H1 (cell line): ENCODE measurements at regions not wholly inside any gene's neighbourhood (a gene's known extent, or its start where the extent isn't known, plus 50 kb on each side); places are given as distances from the start of the nearest gene placed in this dataset.
A peak's percentile ranks its signal among the peaks of the same experiment; 100 is the strongest.

Source experiments
- CTCF ChIA-PET: fragments of 300-600 bp; sonication (Branson Sonifier 250); formaldehyde crosslinking; loops from one replicate; lab custom pipeline; 2021; ENCODE audit not compliant: partially characterized antibody; lab: Charles Lee
- POLR2A ChIA-PET: fragments of 300-600 bp; sonication (Branson Sonifier 250); formaldehyde crosslinking; loops from one replicate; lab custom pipeline; 2021; ENCODE audit warnings: inconsistent platforms; ENCODE audit not compliant: partially characterized antibody; lab: Charles Lee
- DNase-seq, 2 experiments: peaks; one replicate each; pipeline versions ENCODE4 v3.0.0 to v3.0.0-alpha.2; 2010 to 2022; ENCODE audit warnings: low spot score in 2 of 2, low read depth in 1 of 2, mixed read lengths in 1 of 2
- FAIRE-seq: peaks from 2 replicates; lab custom pipeline; 2011; peaks lifted over from hg19 to GRCh38; lab: Jason Lieb, UNC
- H2AFZ ChIP-seq: 2 replicates; pipeline ENCODE4 v1.8.1; 2012; ENCODE audit warnings: low read length, inconsistent platforms
- H2AK5ac ChIP-seq: 2 replicates; pipeline ENCODE4 v1.6.1; 2013; ENCODE audit warnings: low read depth, low read length
- H2BK120ac ChIP-seq: replicated peaks from 2 replicates; pipeline ENCODE3; 2013; ENCODE audit warnings: low read depth, low read length, inconsistent platforms
- H2BK12ac ChIP-seq: 2 replicates; pipeline ENCODE4 v1.6.1; 2013; ENCODE audit warnings: low read depth, low read length
- H2BK15ac ChIP-seq: 2 replicates; pipeline ENCODE4 v1.6.1; 2013; ENCODE audit warnings: low read length
- H2BK20ac ChIP-seq: 2 replicates; pipeline ENCODE4 v1.6.1; 2013; ENCODE audit warnings: low read length
- H2BK5ac ChIP-seq: 2 replicates; pipeline ENCODE4 v1.6.1; 2013; ENCODE audit warnings: low read depth, low read length
- H3K14ac ChIP-seq: 2 replicates; pipeline ENCODE4 v1.6.1; 2013; ENCODE audit warnings: inconsistent platforms; ENCODE audit not compliant: insufficient read length
- H3K18ac ChIP-seq: 2 replicates; pipeline ENCODE4 v1.6.1; 2013; ENCODE audit warnings: low read length; ENCODE audit errors: extremely low read depth
- H3K23ac ChIP-seq: 2 replicates; pipeline ENCODE4 v1.6.1; 2013; ENCODE audit warnings: inconsistent platforms; ENCODE audit not compliant: insufficient read length
- H3K23me2 ChIP-seq: 2 replicates; pipeline ENCODE4 v1.6.1; 2013; ENCODE audit warnings: low read depth, low read length
- H3K27ac ChIP-seq: 2 replicates; pipeline ENCODE4 v1.6.1; 2011; ENCODE audit warnings: low read depth, low read length, inconsistent platforms
- H3K27me3 ChIP-seq, 4 experiments: replicated peaks in 1 of 4; 1 replicate in 1 of 4; 2 replicates in 3 of 4; pipeline versions ENCODE4 v1.6.1 to v1.8.1; 2011 to 2013; ENCODE audit warnings: low read length in 3 of 4, mild to moderate bottlenecking in 3 of 4, inconsistent platforms in 2 of 4, mixed read lengths in 2 of 4, moderate library complexity in 1 of 4; ENCODE audit not compliant: control insufficient read depth in 3 of 4, insufficient read depth in 3 of 4; ENCODE audit errors: extremely low read depth in 1 of 4
- H3K36me3 ChIP-seq, 4 experiments: 2 replicates each; pipeline versions ENCODE4 v1.6.1 to v1.8.1; 2011 to 2013; ENCODE audit warnings: mild to moderate bottlenecking in 4 of 4, low read length in 3 of 4, moderate library complexity in 2 of 4, control low read depth in 1 of 4, inconsistent platforms in 1 of 4; ENCODE audit not compliant: insufficient read depth in 4 of 4, control insufficient read depth in 2 of 4
- H3K4ac ChIP-seq: replicated peaks from 2 replicates; pipeline ENCODE3; 2013; ENCODE audit warnings: low read length, low read depth, mixed read lengths, inconsistent platforms; ENCODE audit not compliant: insufficient read length
- H3K4me1 ChIP-seq, 4 experiments: replicated peaks in 1 of 4; 1 replicate in 1 of 4; 2 replicates in 3 of 4; pipeline versions ENCODE4 v1.6.1 to v1.8.1; 2011 to 2013; ENCODE audit warnings: low read length in 3 of 4, inconsistent platforms in 2 of 4, mixed read lengths in 1 of 4; ENCODE audit not compliant: insufficient read depth in 4 of 4, control insufficient read depth in 3 of 4
- H3K4me2 ChIP-seq, 2 experiments: 2 replicates each; pipeline versions ENCODE4 v1.6.1 to v1.8.1; 2011 to 2013; ENCODE audit warnings: low read depth in 2 of 2, low read length in 2 of 2, control low read depth in 1 of 2, inconsistent platforms in 1 of 2, mild to moderate bottlenecking in 1 of 2; ENCODE audit not compliant: insufficient read depth in 1 of 2
- H3K4me3 ChIP-seq, 4 experiments: fragments of 200-600, 300-600 bp in 1 of 4; sonication (generic), shearing (Covaris generic), sonication (Bioruptor Twin) in 1 of 4; 2 replicates each; pipeline versions ENCODE4 v1.5.1 to v1.8.1; 2011 to 2016; ENCODE audit warnings: low read length in 4 of 4, low read depth in 3 of 4, control low read depth in 2 of 4, inconsistent platforms in 2 of 4, mild to moderate bottlenecking in 2 of 4, mixed read lengths in 1 of 4, moderate library complexity in 1 of 4; ENCODE audit not compliant: insufficient read depth in 2 of 4; ENCODE audit errors: extremely low read depth in 1 of 4
- H3K56ac ChIP-seq: replicated peaks from 2 replicates; pipeline ENCODE3; 2013; ENCODE audit warnings: low read depth, mild to moderate bottlenecking, mixed read lengths, low read length, inconsistent platforms; ENCODE audit not compliant: insufficient read length
- H3K79me1 ChIP-seq: 2 replicates; pipeline ENCODE4 v1.6.1; 2013; ENCODE audit warnings: low read depth, low read length, control low read depth
- H3K79me2 ChIP-seq, 2 experiments: 2 replicates each; pipeline versions ENCODE4 v1.6.1 to v1.8.1; 2012 to 2013; ENCODE audit warnings: low read length in 2 of 2, mild to moderate bottlenecking in 2 of 2, inconsistent platforms in 1 of 2; ENCODE audit not compliant: insufficient read depth in 2 of 2, control insufficient read depth in 1 of 2
- H3K9ac ChIP-seq, 4 experiments: replicated peaks in 1 of 4; 1 replicate in 1 of 4; 2 replicates in 3 of 4; pipeline versions ENCODE4 v1.6.1 to v1.8.1; 2011 to 2013; ENCODE audit warnings: low read depth in 3 of 4, low read length in 3 of 4, control low read depth in 2 of 4, mild to moderate bottlenecking in 2 of 4, moderate library complexity in 2 of 4, inconsistent platforms in 1 of 4; ENCODE audit errors: extremely low read depth in 1 of 4
- H3K9me3 ChIP-seq, 2 experiments: 2 replicates each; pipeline versions ENCODE4 v1.6.1 to v1.8.1; 2012 to 2013; ENCODE audit warnings: mild to moderate bottlenecking in 2 of 2, moderate library complexity in 2 of 2, control low read depth in 1 of 2, inconsistent platforms in 1 of 2, low read depth in 1 of 2, low read length in 1 of 2, mixed read lengths in 1 of 2; ENCODE audit not compliant: insufficient read depth in 2 of 2
- H4K20me1 ChIP-seq, 2 experiments: replicated peaks in 1 of 2; 2 replicates each; pipeline versions ENCODE3 to v1.8.1; 2011 to 2013; ENCODE audit warnings: inconsistent platforms in 2 of 2, low read length in 2 of 2, mild to moderate bottlenecking in 1 of 2; ENCODE audit not compliant: insufficient read depth in 2 of 2, control insufficient read depth in 1 of 2
- H4K5ac ChIP-seq: 2 replicates; pipeline ENCODE4 v1.6.1; 2013; ENCODE audit warnings: low read length, low read depth, mixed read lengths, inconsistent platforms; ENCODE audit not compliant: insufficient read length
- H4K8ac ChIP-seq: 2 replicates; pipeline ENCODE4 v1.8.0; 2013; ENCODE audit warnings: mild to moderate bottlenecking, moderate library complexity, low read length, inconsistent platforms; ENCODE audit not compliant: insufficient read depth; ENCODE audit errors: extremely low read depth
- H4K91ac ChIP-seq: replicated peaks from 2 replicates; pipeline ENCODE3; 2013; ENCODE audit warnings: low read length, mixed read lengths, inconsistent platforms; ENCODE audit not compliant: insufficient read length
- BRCA1 ChIP-seq: IDR thresholded peaks from 2 replicates; pipeline ENCODE4 v1.6.1; 2012; ENCODE audit warnings: low read depth, low read length, improper control_type of control experiment
- CBX5 ChIP-seq: fragments of 300-800, 300-1000 bp; sonication (generic); IDR thresholded peaks from 2 replicates; pipeline ENCODE4 v1.7.1; 2016; ENCODE audit warnings: antibody characterized with exemption, low read length, low read depth
- EP300 ChIP-seq, 2 experiments: IDR thresholded peaks; 1 replicate in 1 of 2; 2 replicates in 1 of 2; pipeline ENCODE4 v1.6.1; 2011 to 2012; ENCODE audit warnings: low read depth in 2 of 2, low read length in 2 of 2, mild to moderate bottlenecking in 2 of 2, borderline replicate concordance in 1 of 2, inconsistent platforms in 1 of 2, moderate library complexity in 1 of 2
- HDAC6 ChIP-seq: IDR thresholded peaks from one replicate; pipeline ENCODE4 v1.7.1; 2012; ENCODE audit warnings: low read depth, mild to moderate bottlenecking, inconsistent platforms, low read length, moderate library complexity
- JUN ChIP-seq: IDR thresholded peaks from 2 replicates; pipeline ENCODE4 v1.6.1; 2011; ENCODE audit warnings: low read depth, mild to moderate bottlenecking, improper control_type of control experiment, low read length
- KDM5A ChIP-seq: fragments of 200-600 bp; IDR thresholded peaks from 2 replicates; pipeline ENCODE4 v1.7.1; 2012; ENCODE audit warnings: mild to moderate bottlenecking, low read length, inconsistent platforms, mixed read lengths
- MAFK ChIP-seq: IDR thresholded peaks from 2 replicates; pipeline ENCODE4 v1.6.1; 2012; ENCODE audit warnings: low read depth, mild to moderate bottlenecking, improper control_type of control experiment, low read length
- POLR2A ChIP-seq, 2 experiments: IDR thresholded peaks; 1 replicate in 1 of 2; 2 replicates in 1 of 2; pipeline ENCODE4 v1.6.1; 2011; ENCODE audit warnings: low read depth in 2 of 2, low read length in 2 of 2, mild to moderate bottlenecking in 2 of 2; ENCODE audit errors: control extremely low read depth in 1 of 2
- RAD21 ChIP-seq, 2 experiments: IDR thresholded peaks in 1 of 2; conservative IDR thresholded peaks in 1 of 2; 2 replicates each; pipeline ENCODE4 v1.6.1; 2011; ENCODE audit warnings: low read depth in 2 of 2, low read length in 2 of 2, improper control_type of control experiment in 1 of 2, inconsistent platforms in 1 of 2, mild to moderate bottlenecking in 1 of 2, moderate library complexity in 1 of 2
- RFX5 ChIP-seq: IDR thresholded peaks from 2 replicates; pipeline ENCODE4 v1.6.1; 2011; ENCODE audit warnings: low read depth, low read length, improper control_type of control experiment, borderline replicate concordance
- RNF2 ChIP-seq: fragments of 200-900, 300-1000 bp; sonication (generic); IDR thresholded peaks from 2 replicates; pipeline ENCODE4 v1.7.1; 2016; ENCODE audit warnings: borderline replicate concordance, low read depth, mild to moderate bottlenecking, antibody characterized with exemption, low read length; ENCODE audit not compliant: poor library complexity, severe bottlenecking; ENCODE audit errors: missing control alignments
- SP1 ChIP-seq: IDR thresholded peaks from 2 replicates; pipeline ENCODE4 v1.6.1; 2011; ENCODE audit warnings: low read depth, low read length
- SP2 ChIP-seq: IDR thresholded peaks from 2 replicates; pipeline ENCODE4 v1.6.1; 2012; ENCODE audit warnings: mild to moderate bottlenecking, low read length, inconsistent platforms
- SRF ChIP-seq: IDR thresholded peaks from 2 replicates; pipeline ENCODE4 v1.6.1; 2011; ENCODE audit warnings: mild to moderate bottlenecking, low read depth, low read length, moderate library complexity
- ZNF274 ChIP-seq: IDR thresholded peaks from 2 replicates; pipeline ENCODE4 v1.7.0; 2012; ENCODE audit warnings: low read length, borderline replicate concordance; ENCODE audit errors: extremely low read depth
- WGBS, 2 experiments: shearing (Covaris generic) in 1 of 2; methylation state at CpG; one replicate each; pipeline versions ENCODE4 v1.1.6 to v1.1.7; 2013 to 2015; ENCODE audit warnings: low lambda C conversion rate in 2 of 2, mixed read lengths in 2 of 2, inconsistent platforms in 1 of 2, low coverage in 1 of 2, missing lambda C conversion rate in 1 of 2; ENCODE audit not compliant: insufficient replicate concordance in 2 of 2, insufficient coverage in 1 of 2, insufficient read length in 1 of 2; ENCODE audit errors: extremely low coverage in 1 of 2, missing lambda C conversion rate in 1 of 2; 5-methylcytosine and 5-hydroxymethylcytosine counted together

- no peak overlapping the region for H3K14ac ChIP-seq
- no peak for TF ChIP-seq ZNF274
- TF ChIP-seq HDAC6: no peak
- no peak for TF ChIP-seq RAD21 (IDR thresholded peaks at IDR 0.05 in 1 of 2, conservative IDR thresholded peaks at IDR 0.05 in 1 of 2; ENCODE audit: low read depth in 2 of 2, low read length in 2 of 2)
- TF ChIP-seq EP300 (IDR thresholded peaks at IDR 0.05; ENCODE audit: borderline replicate concordance in 1 of 2, low read depth in 2 of 2, low read length in 2 of 2): no peak
- TF ChIP-seq KDM5A: no peak
- TF ChIP-seq RFX5: no peak
- no peak for TF ChIP-seq SP2
- no peak for TF ChIP-seq POLR2A (IDR thresholded peaks at IDR 0.05; ENCODE audit: control extremely low read depth in 1 of 2, low read depth in 2 of 2, low read length in 2 of 2)
- TF ChIP-seq BRCA1: no peak
- TF ChIP-seq CBX5: no peak
- TF ChIP-seq RNF2: no peak
- no peak for TF ChIP-seq JUN
- no peak for TF ChIP-seq SRF
- no peak for TF ChIP-seq SP1
- no peak for TF ChIP-seq MAFK
Observed at GRCh38 chr20:63141531-63141930, 74.4 kb downstream of the YTHDF1 start.

More at GRCh38 chr20:63141531-63141930, 74.4 kb downstream of the YTHDF1 start:
- WGBS, 2 experiments: 94% methylated on average over 12 of the region's 12 CpGs; no CpG with 5 or more reads in 1 of the 2 experiments
- peaks cover 3 to 8% of the 10 kb centered on the region in 2 experiments; a peak in 3 of 4 replicates for H3K9me3 ChIP-seq
- H4K8ac ChIP-seq: no peak overlapping the region
- H3K36me3 ChIP-seq: no peaks in the 10 kb centered on the region
- no peak overlapping the region for H4K91ac ChIP-seq
- H3K4me3 ChIP-seq: no peak overlapping the region
- H3K27me3 ChIP-seq: peaks cover 0 to 2% (median 0%) of the 10 kb centered on the region in 4 experiments; a peak in 1 of 7 replicates
- H3K27ac ChIP-seq: no peak overlapping the region
- H2BK5ac ChIP-seq: peak overlapping the region; percentile 61; the same call in 1 of the 2 replicates
- no peak overlapping the region for H3K23ac ChIP-seq
- H4K5ac ChIP-seq: no peak overlapping the region
- no peak overlapping the region for H2BK120ac ChIP-seq
- POLR2A ChIA-PET: no interaction called here
- CTCF ChIA-PET: interaction anchor here (1.2 kb wide), 1 partner anchor 40 kb away, joined by 3 read pairs; no protein-coding TSS in a partner anchor
- no peak overlapping the region for H2AK5ac ChIP-seq
- H2BK20ac ChIP-seq: no peak overlapping the region
- no peak overlapping the region for H3K4ac ChIP-seq
- H3K79me1 ChIP-seq: no peaks in the 10 kb centered on the region
- no peak overlapping the region for H2AFZ ChIP-seq
- no peaks in the 10 kb centered on the region for H3K79me2 ChIP-seq
- H3K18ac ChIP-seq: no peak overlapping the region
- H3K4me2 ChIP-seq: no peak overlapping the region
- H2BK15ac ChIP-seq: no peak overlapping the region
- no peak overlapping the region for H2BK12ac ChIP-seq
- no peak overlapping the region for H3K9ac ChIP-seq
- H3K4me1 ChIP-seq: no peaks in the 10 kb centered on the region
- FAIRE-seq (no peak), DNase-seq (no peak)
- no peak overlapping the region for H3K56ac ChIP-seq
- no peaks in the 10 kb centered on the region for H4K20me1 ChIP-seq
- no peaks in the 10 kb centered on the region for H3K23me2 ChIP-seq
